HUES48 (cell line): ENCODE measurements at regions not wholly inside any gene's neighbourhood (a gene's known extent, or its start where the extent isn't known, plus 50 kb on each side); places are given as distances from the start of the nearest gene placed in this dataset.

Source experiments
- H3K27ac ChIP-seq: one replicate; pipeline ENCODE4 v1.7.0; 2013; ENCODE audit warnings: low read depth, low read length, inconsistent platforms
- H3K27me3 ChIP-seq: 2 replicates; pipeline ENCODE4 v1.6.1; 2013; ENCODE audit warnings: mild to moderate bottlenecking, low read length; ENCODE audit not compliant: control insufficient read depth, insufficient read depth
- H3K36me3 ChIP-seq: 2 replicates; pipeline ENCODE4 v1.6.1; 2013; ENCODE audit warnings: low read length; ENCODE audit not compliant: control insufficient read depth, insufficient read depth
- H3K4me1 ChIP-seq: 2 replicates; pipeline ENCODE4 v1.6.1; 2013; ENCODE audit warnings: mild to moderate bottlenecking, low read length; ENCODE audit not compliant: control insufficient read depth, insufficient read depth
- H3K4me3 ChIP-seq: 2 replicates; pipeline ENCODE4 v1.5.1; 2013; ENCODE audit warnings: mild to moderate bottlenecking, low read depth, low read length
- H3K9ac ChIP-seq: 2 replicates; pipeline ENCODE4 v1.6.1; 2013; ENCODE audit warnings: mild to moderate bottlenecking, low read depth, low read length, moderate library complexity
- H3K9me3 ChIP-seq: 2 replicates; pipeline ENCODE4 v1.6.1; 2013; ENCODE audit warnings: low read length; ENCODE audit not compliant: control insufficient read depth, insufficient read depth

GRCh38 chr1:83511146-83511726, 487.7 kb downstream of the TTLL7 start:
- Histone ChIP-seq H3K36me3 (no peaks in the 10 kb centered on the region), H3K4me3 (no peak overlapping the region), H3K4me1 (0 out of 2 replicates have a peak, but pooled peaks cover 4% of the 10 kb centered on the region), H3K9ac (no peak overlapping the region), H3K9me3 (no peaks in the 10 kb centered on the region), H3K27me3 (no peaks in the 10 kb centered on the region), H3K27ac (no peak overlapping the region)

DNA sequence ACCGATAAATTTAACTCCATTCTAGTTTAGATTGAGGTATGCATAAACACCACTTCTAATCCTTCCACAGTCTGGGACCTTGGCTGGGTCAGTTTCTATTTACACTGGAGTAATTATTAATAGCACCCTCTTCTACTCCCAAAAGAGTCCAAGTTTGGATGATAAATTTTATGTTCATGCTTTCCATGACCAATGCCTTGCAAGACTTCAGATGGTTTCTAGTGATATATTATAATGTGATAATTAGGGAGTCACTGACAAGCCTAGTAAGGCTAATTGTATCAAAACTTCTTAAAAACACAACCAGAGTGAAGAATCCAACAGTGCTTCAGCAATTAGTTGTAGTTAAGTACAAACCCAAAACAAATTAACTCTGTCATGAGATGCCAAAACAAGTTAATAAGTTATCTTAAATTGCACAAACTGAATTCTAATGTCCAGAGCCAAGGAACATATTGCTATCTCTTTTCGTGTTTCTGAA, 489.6 kb downstream of the TTLL7 start:
- Histone ChIP-seq H3K4me3 (no peak overlapping the region), H3K9ac (no peak overlapping the region), H3K27me3 (no peaks in the 10 kb centered on the region), H3K9me3 (no peaks in the 10 kb centered on the region), H3K36me3 (no peaks in the 10 kb centered on the region), H3K27ac (no peak overlapping the region), H3K4me1 (0 out of 2 replicates have a peak, but pooled peaks cover 4% of the 10 kb centered on the region)

DNA sequence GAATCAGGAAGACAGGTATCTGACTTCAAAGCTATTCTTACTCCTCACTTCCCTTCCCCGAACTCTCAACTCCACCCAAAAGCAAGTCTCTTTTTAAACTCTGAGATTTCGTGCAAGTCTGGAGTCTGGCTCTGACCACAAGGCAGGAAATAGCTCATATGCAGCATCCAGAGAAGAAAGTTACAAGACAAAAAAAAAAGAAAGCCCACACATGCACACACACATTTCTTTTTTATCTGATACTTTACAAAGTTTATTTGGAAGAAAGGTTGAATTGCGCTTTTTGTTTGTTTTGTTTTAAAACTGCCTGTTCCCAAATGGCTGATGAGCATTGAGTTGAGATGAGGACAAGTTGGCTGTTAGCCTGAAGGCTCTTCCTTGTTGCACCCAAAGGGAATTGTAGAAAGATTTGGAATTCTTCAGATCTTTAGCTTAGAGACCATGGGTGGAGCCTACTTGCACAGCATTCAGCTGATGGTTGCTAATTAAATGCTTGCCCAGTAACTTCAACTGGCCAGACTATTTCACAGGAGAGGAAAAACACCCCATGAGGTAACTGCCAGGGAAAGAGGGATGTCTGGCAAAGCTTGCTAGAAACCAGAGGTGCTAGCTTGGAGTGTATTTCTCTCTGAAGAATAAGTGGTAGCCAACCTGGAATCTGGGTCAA, 490.3 kb downstream of the TTLL7 start:
- no peaks in the 10 kb centered on the region for H3K36me3 ChIP-seq
- H3K27ac ChIP-seq, result no peak overlapping the region
- no peaks in the 10 kb centered on the region for H3K27me3 ChIP-seq
- H3K9ac ChIP-seq, result no peak overlapping the region
- H3K4me1 ChIP-seq, result 0 out of 2 replicates have a peak, but pooled peaks cover 4% of the 10 kb centered on the region
- H3K9me3 ChIP-seq, result no peaks in the 10 kb centered on the region
- no peak overlapping the region for H3K4me3 ChIP-seq

DNA sequence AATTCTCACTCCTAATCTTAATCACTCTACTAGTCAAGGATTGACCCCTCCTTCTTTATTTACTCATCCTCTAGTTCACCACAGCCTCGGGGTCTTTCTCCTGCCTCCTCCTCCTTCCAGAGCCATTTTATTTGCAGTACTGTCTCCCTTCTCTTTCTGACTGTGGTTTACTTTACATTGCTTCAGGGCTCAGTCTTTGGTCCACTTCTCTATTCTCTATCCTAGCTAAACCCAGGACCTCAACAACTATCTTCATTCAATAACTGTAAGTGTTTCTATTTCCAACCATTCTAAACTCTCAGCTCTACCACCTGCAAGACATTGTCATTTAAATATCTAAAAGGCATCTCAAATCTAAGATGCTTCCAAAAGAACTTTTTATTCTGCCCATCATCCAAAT, 493.8 kb downstream of the TTLL7 start:
- Histone ChIP-seq H3K27me3 (no peaks in the 10 kb centered on the region), H3K9me3 (no peaks in the 10 kb centered on the region), H3K9ac (no peak overlapping the region), H3K4me3 (no peak overlapping the region), H3K27ac (no peak overlapping the region), H3K4me1 (no peaks in the 10 kb centered on the region), H3K36me3 (no peaks in the 10 kb centered on the region)

DNA sequence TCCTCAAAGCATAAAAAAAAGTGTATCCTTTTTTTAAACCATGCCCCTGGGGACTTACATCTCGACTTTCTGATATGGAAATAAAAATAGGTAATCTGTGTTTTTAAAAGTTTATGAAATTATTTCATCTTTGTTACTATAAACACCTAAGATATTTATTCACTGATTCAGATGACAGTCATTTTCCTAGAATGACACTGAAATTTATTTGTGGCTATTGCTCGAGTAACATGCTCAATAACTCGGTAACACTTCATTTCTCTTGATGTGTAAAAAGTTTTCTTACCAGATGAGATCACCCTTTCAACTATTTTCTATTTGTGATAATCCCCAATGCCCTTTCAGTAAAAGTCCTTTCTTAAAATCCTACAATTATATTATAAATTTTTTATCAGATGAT, 495.8 kb downstream of the TTLL7 start:
- Histone ChIP-seq H3K4me1 (no peaks in the 10 kb centered on the region), H3K9me3 (no peaks in the 10 kb centered on the region), H3K27me3 (no peaks in the 10 kb centered on the region; the same call in 1 of the 2 replicates), H3K4me3 (no peak overlapping the region), H3K27ac (no peak overlapping the region), H3K36me3 (no peaks in the 10 kb centered on the region), H3K9ac (no peak overlapping the region)

DNA sequence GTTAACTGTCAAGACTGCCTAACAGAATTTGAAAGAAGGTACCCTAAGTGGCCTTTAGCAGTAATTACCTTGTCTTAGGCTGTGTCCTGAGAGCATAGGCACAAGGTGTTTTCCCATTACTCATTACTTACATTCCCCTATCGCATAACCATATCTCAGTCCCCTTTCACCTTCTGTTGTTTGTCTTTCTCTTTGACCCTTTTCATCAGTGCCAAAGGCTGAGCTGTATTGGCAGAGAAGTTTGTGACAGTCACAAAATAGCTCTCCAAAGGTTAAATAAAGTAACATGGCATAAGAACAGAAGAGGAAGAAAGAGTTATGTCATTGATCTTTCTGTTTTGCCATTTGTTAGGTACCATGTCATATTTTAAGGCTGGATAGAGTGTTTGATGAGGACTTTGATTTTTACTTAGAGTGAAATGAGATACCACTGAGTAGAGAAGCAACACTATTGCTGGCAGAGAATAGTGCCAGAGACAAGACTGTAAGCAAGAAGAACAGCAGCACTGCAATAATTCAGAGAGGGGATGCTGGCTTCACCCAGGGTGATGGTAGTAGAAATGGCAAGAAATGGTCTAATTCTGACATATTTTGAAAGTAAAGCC, 497.8 kb downstream of the TTLL7 start:
- H3K27me3 ChIP-seq, result no peaks in the 10 kb centered on the region; the same call in 1 of the 2 replicates
- H3K9me3 ChIP-seq, result no peaks in the 10 kb centered on the region
- H3K27ac ChIP-seq, result no peak overlapping the region
- H3K36me3 ChIP-seq, result no peaks in the 10 kb centered on the region
- H3K4me3 ChIP-seq, result no peak overlapping the region
- no peaks in the 10 kb centered on the region for H3K4me1 ChIP-seq
- no peak overlapping the region for H3K9ac ChIP-seq

- H3K9ac ChIP-seq, result no peak overlapping the region
- no peak overlapping the region for H3K4me3 ChIP-seq
- no peaks in the 10 kb centered on the region; the same call in 1 of the 2 replicates for H3K27me3 ChIP-seq
- no peaks in the 10 kb centered on the region for H3K9me3 ChIP-seq
- no peak overlapping the region for H3K27ac ChIP-seq
- no peaks in the 10 kb centered on the region for H3K4me1 ChIP-seq
- no peaks in the 10 kb centered on the region for H3K36me3 ChIP-seq
Observed at GRCh38 chr1:83500531-83500930, 498.4 kb downstream of the TTLL7 start.

GRCh38 chr1:83499998-83500397, 498.9 kb downstream of the TTLL7 start:
- Histone ChIP-seq H3K9me3 (no peaks in the 10 kb centered on the region), H3K4me1 (no peaks in the 10 kb centered on the region), H3K27ac (no peak overlapping the region), H3K36me3 (no peaks in the 10 kb centered on the region), H3K27me3 (no peaks in the 10 kb centered on the region; the same call in 1 of the 2 replicates), H3K9ac (no peak overlapping the region), H3K4me3 (no peak overlapping the region)

DNA sequence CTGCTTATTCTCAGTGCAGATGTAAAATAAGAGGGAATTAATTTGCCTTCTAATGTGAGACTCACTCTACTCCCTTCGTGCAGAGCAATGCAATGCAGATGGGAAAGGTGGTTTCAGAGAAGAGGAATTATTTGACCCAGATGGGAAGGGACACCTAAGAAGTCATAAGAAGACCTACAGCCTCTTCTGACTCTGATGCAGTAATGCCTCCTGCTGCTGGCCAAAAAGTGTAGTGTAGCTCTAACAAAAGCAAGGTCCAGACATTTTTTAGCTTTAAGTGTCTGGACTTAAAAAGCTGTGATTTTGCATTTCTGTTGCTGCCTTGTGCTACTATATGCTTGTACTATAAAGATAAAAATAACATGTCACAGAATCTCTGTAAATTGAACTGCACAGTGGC, 501.4 kb downstream of the TTLL7 start:
- Histone ChIP-seq H3K27me3 (no peaks in the 10 kb centered on the region; the same call in 1 of the 2 replicates), H3K9ac (no peak overlapping the region), H3K27ac (no peak overlapping the region), H3K36me3 (no peaks in the 10 kb centered on the region), H3K4me1 (no peaks in the 10 kb centered on the region), H3K4me3 (no peak overlapping the region), H3K9me3 (no peaks in the 10 kb centered on the region)

DNA sequence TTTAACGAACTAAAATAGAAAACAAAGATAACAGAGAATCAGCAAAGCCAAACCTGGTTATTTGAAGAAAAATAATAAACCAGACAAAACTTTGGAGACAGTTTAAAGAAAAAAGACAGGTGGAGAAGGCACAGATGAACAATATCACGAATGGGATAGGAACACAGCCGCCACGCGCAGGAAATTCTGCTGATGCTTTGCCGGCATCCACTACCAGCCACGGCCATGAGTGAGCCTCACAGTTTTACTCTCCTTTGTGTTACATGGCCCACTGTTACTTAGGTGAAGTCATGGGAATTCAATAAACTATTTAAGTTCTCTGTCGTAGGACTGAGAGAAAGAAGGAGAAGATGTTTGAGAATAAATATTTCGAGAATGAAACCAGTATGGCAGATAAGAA, 503.4 kb downstream of the TTLL7 start:
- Histone ChIP-seq H3K9me3 (no peaks in the 10 kb centered on the region), H3K36me3 (no peaks in the 10 kb centered on the region), H3K9ac (no peak overlapping the region), H3K4me1 (no peaks in the 10 kb centered on the region), H3K4me3 (no peak overlapping the region), H3K27me3 (no peaks in the 10 kb centered on the region; the same call in 1 of the 2 replicates), H3K27ac (no peak overlapping the region)

DNA sequence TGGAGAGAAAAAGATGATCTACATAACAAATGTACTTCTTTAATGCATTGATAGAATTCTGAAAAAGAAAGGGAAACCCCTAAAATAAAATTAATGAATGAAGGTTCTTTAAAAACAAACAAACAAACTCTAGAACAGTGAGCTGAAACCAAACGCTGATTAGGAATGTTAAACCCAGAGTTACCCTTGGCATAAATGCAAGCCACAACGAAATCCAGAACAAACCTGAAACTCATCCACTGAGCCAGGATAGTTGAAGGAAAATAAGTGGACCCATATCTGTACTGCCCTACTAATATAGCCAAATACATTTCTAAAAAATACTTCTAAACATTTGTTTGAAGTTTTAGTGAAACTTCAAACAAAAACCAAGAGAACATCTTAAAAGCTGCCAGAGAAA, 505.3 kb downstream of the TTLL7 start:
- H3K4me1 ChIP-seq, result no peaks in the 10 kb centered on the region
- no peaks in the 10 kb centered on the region for H3K9me3 ChIP-seq
- no peaks in the 10 kb centered on the region for H3K36me3 ChIP-seq
- no peak overlapping the region for H3K4me3 ChIP-seq
- no peak overlapping the region for H3K27ac ChIP-seq
- no peak overlapping the region for H3K9ac ChIP-seq
- H3K27me3 ChIP-seq, result no peaks in the 10 kb centered on the region
